AG04450 (cell line): ENCODE measurements at regions not wholly inside any gene's neighbourhood (a gene's known extent, or its start where the extent isn't known, plus 50 kb on each side); places are given as distances from the start of the nearest gene placed in this dataset.

ENCODE experiments used
- CTCF ChIA-PET: fragments of 300-600, 350-600 bp; formaldehyde crosslinking; extraction: SDS; loops from one replicate; lab custom pipeline; 2022; ENCODE audit warnings: antibody characterized with exemption, inconsistent platforms; lab: Charles Lee
- POLR2A ChIA-PET: fragments of 350-600 bp; formaldehyde crosslinking; extraction: SDS; loops from one replicate; lab custom pipeline; 2021; ENCODE audit warnings: antibody characterized with exemption, inconsistent platforms; lab: Yijun Ruan, JAX
- DNase-seq: peaks from one replicate; pipeline ENCODE4 v3.0.0-alpha.2; 2011; ENCODE audit warnings: low read depth, low spot score
- H3K27ac ChIP-seq: one replicate; pipeline ENCODE4 v1.5.1; 2012; ENCODE audit warnings: low read depth, low read length, control low read depth
- H3K27me3 ChIP-seq: one replicate; pipeline ENCODE4 v1.6.0; 2012; ENCODE audit warnings: low read length; ENCODE audit not compliant: control insufficient read depth, insufficient read depth
- H3K4me3 ChIP-seq: 2 replicates; pipeline ENCODE4 v1.5.1; 2011; ENCODE audit warnings: mild to moderate bottlenecking, low read depth, low read length, control low read depth
- H3K9me3 ChIP-seq: 2 replicates; pipeline ENCODE4 v1.5.1; 2012; ENCODE audit warnings: low read length; ENCODE audit not compliant: control insufficient read depth, insufficient read depth
- CTCF ChIP-seq: IDR thresholded peaks from 2 replicates; pipeline ENCODE4 v1.5.1; 2011; ENCODE audit warnings: low read depth, low read length, control low read depth, inconsistent platforms

GRCh38 chr12:107320929-107321631 is 227.7 kb upstream of the CRY1 start:
- Histone ChIP-seq H3K27ac (no peak overlapping the region), H3K9me3 (no peaks in the 10 kb centered on the region; the same call in 1 of the 2 replicates), H3K27me3 (peaks cover 13% of the 10 kb centered on the region), H3K4me3 (peak overlapping the region; percentile 67)
- ChIA-PET POLR2A (interaction anchor here (0.7 to 1.1 kb wide), 2 partner anchors 136 to 189 kb away, joined by 3 read pairs; no protein-coding TSS in a partner anchor), CTCF (interaction anchor here (0.6 to 3.8 kb wide), 5 partner anchors 35 to 355 kb away, joined by 3 to 16 read pairs (median 5); no protein-coding TSS in a partner anchor)
- TF ChIP-seq CTCF = no peak
- DNase-seq = no peak

- Histone ChIP-seq H3K4me3 (no peak overlapping the region), H3K27ac (no peak overlapping the region), H3K9me3 (no peaks in the 10 kb centered on the region; the same call in 1 of the 2 replicates), H3K27me3 (peaks cover 13% of the 10 kb centered on the region)
- ChIA-PET CTCF (interaction anchor here (3.8 kb wide), 1 partner anchor 190 kb away, joined by 16 read pairs; no protein-coding TSS in a partner anchor), POLR2A (no interaction called here)
- no peak for DNase-seq
- no peak for TF ChIP-seq CTCF
Measured at GRCh38 chr12:107322063-107322462, 228.7 kb upstream of the CRY1 start.

GRCh38 chr12:107325075-107325608 is 231.8 kb upstream of the CRY1 start:
- H3K27me3 ChIP-seq = peaks cover 10% of the 10 kb centered on the region
- DNase-seq = no peak
- POLR2A ChIA-PET = no interaction called here
- TF ChIP-seq CTCF = no peak
- no peaks in the 10 kb centered on the region for H3K9me3 ChIP-seq
- no peak overlapping the region for H3K4me3 ChIP-seq
- H3K27ac ChIP-seq = no peak overlapping the region
- CTCF ChIA-PET = no interaction called here

GRCh38 chr12:107326237-107326636 is 232.9 kb upstream of the CRY1 start:
- ChIA-PET CTCF (no interaction called here), POLR2A (no interaction called here)
- Histone ChIP-seq H3K27ac (no peak overlapping the region), H3K9me3 (no peaks in the 10 kb centered on the region), H3K27me3 (peaks cover 4% of the 10 kb centered on the region), H3K4me3 (no peak overlapping the region)
- TF ChIP-seq CTCF = no peak
- no peak for DNase-seq

- H3K27me3 ChIP-seq = peaks cover 3% of the 10 kb centered on the region
- DNase-seq = no peak
- no peak overlapping the region for H3K4me3 ChIP-seq
- no peaks in the 10 kb centered on the region for H3K9me3 ChIP-seq
- no peak for TF ChIP-seq CTCF
- ChIA-PET CTCF (interaction anchor here (1.2 to 4.3 kb wide), 3 partner anchors 74 to 282 kb away, joined by 3 to 15 read pairs (median 6); no protein-coding TSS in a partner anchor), POLR2A (no interaction called here)
- no peak overlapping the region for H3K27ac ChIP-seq
Measured at GRCh38 chr12:107327651-107328182, 234.4 kb upstream of the CRY1 start.
